HCT116 (cell line): ENCODE measurements at regions not wholly inside any gene's neighbourhood (a gene's known extent, or its start where the extent isn't known, plus 50 kb on each side); places are given as distances from the start of the nearest gene placed in this dataset.

Source experiments
- ATAC-seq: fragments of 200-7000 bp; cut with Tn5 transposase; 2 replicates; pipeline ENCODE4 v1.9.1; 2020; ENCODE audit warnings: mild to moderate bottlenecking, moderate library complexity
- BruUV-seq: library from RNA; stranded (reverse); fragments of 400-500 nt; replicated peaks from 2 replicates; lab custom pipeline; 2021; lab: Mats Ljungman, UMichigan
- CTCF ChIA-PET: fragments of 300-600 bp; sonication (Branson Sonifier 250); formaldehyde crosslinking; loops from one replicate; lab custom pipeline; 2021; ENCODE audit warnings: antibody characterized with exemption; lab: Charles Lee
- POLR2A ChIA-PET: fragments of 300-600, 350-600 bp; sonication (Branson Sonifier 250); formaldehyde crosslinking; loops from one replicate; lab custom pipeline; 2021; ENCODE audit warnings: antibody characterized with exemption; lab: Charles Lee
- RAD21 ChIA-PET, 2 experiments: fragments of 300-600 bp; sonication (Branson Sonifier 250); formaldehyde crosslinking; loops; one replicate each; lab custom pipeline; 2023; ENCODE audit warnings: low total read pairs in 2 of 2; ENCODE audit not compliant: uncharacterized antibody in 2 of 2, unreplicated experiment in 2 of 2, low non-redundant PET in 1 of 2; lab: Charles Lee
- DNase-seq: peaks from one replicate; pipeline ENCODE4 v3.0.0-alpha.2; 2010; ENCODE audit warnings: low read depth, low spot score
- H2AFZ ChIP-seq: fragments of 200-600 bp; shearing (Covaris generic), sonication (generic); 2 replicates; pipeline ENCODE4 v1.6.1; 2017; ENCODE audit warnings: low read depth, mixed run types, mixed read lengths, antibody characterized with exemption, low read length; ENCODE audit not compliant: poor library complexity, severe bottlenecking
- H3K27ac ChIP-seq: 2 replicates; pipeline ENCODE4 v1.5.1; 2012; ENCODE audit warnings: low read depth, low read length
- H3K27me3 ChIP-seq: fragments of 200-600 bp; sonication (generic); 2 replicates; pipeline ENCODE4 v1.6.1; 2016; ENCODE audit warnings: mixed run types, low read length, mixed read lengths; ENCODE audit not compliant: insufficient read depth
- H3K36me3 ChIP-seq, 2 experiments: fragments of 200-500 bp in 1 of 2; fragments of 200-600 bp in 1 of 2; sonication (Bioruptor generic) in 1 of 2; sonication (generic) in 1 of 2; 2 replicates each; pipeline versions ENCODE4 v1.5.1 to v1.6.1; 2014 to 2016; ENCODE audit warnings: low read length in 2 of 2, inconsistent platforms in 1 of 2, mixed read lengths in 1 of 2, mixed run types in 1 of 2; ENCODE audit not compliant: insufficient read depth in 2 of 2, control insufficient read depth in 1 of 2
- H3K4me1 ChIP-seq, 2 experiments: fragments of 200-600 bp in 1 of 2; sonication (generic) in 1 of 2; 2 replicates each; pipeline versions ENCODE4 v1.5.1 to v1.6.1; 2012 to 2017; ENCODE audit warnings: low read length in 2 of 2, inconsistent platforms in 1 of 2, mild to moderate bottlenecking in 1 of 2, mixed read lengths in 1 of 2, mixed run types in 1 of 2, moderate library complexity in 1 of 2; ENCODE audit not compliant: insufficient read depth in 2 of 2, control insufficient read depth in 1 of 2
- H3K4me2 ChIP-seq: fragments of 200-600 bp; sonication (generic); 2 replicates; pipeline ENCODE4 v1.6.1; 2017; ENCODE audit warnings: mixed run types, low read length, mixed read lengths
- H3K4me3 ChIP-seq, 2 experiments: fragments of 200-600 bp in 1 of 2; sonication (generic) in 1 of 2; replicated peaks in 1 of 2; 2 replicates each; pipeline ENCODE4 v1.5.1; 2011 to 2016; ENCODE audit warnings: low read length in 2 of 2, control low read depth in 1 of 2, low read depth in 1 of 2, mild to moderate bottlenecking in 1 of 2, mixed read lengths in 1 of 2, mixed run types in 1 of 2
- H3K79me2 ChIP-seq: fragments of 200-600 bp; sonication (generic); 2 replicates; pipeline ENCODE4 v1.6.1; 2017; ENCODE audit warnings: mild to moderate bottlenecking, mixed run types, low read length, moderate library complexity, mixed read lengths; ENCODE audit not compliant: insufficient read depth
- H3K9ac ChIP-seq: fragments of 200-600 bp; sonication (generic); 2 replicates; pipeline ENCODE4 v1.6.1; 2016; ENCODE audit warnings: low read length, mixed read lengths
- H3K9me2 ChIP-seq: fragments of 200-600 bp; sonication (generic), shearing (Covaris generic); 2 replicates; pipeline ENCODE4 v1.6.1; 2017; ENCODE audit warnings: mixed run types, mild to moderate bottlenecking, moderate library complexity; ENCODE audit not compliant: insufficient read depth
- H3K9me3 ChIP-seq, 2 experiments: fragments of 200-500 bp in 1 of 2; fragments of 200-600 bp in 1 of 2; sonication (Bioruptor generic) in 1 of 2; sonication (generic) in 1 of 2; 2 replicates each; pipeline ENCODE4 v1.6.1; 2014 to 2017; ENCODE audit warnings: low read length in 2 of 2, mixed read lengths in 2 of 2, inconsistent platforms in 1 of 2, low read depth in 1 of 2, mild to moderate bottlenecking in 1 of 2, mixed run types in 1 of 2, moderate library complexity in 1 of 2; ENCODE audit not compliant: control insufficient read depth in 1 of 2, insufficient read depth in 1 of 2
- H4K20me1 ChIP-seq: fragments of 200-600 bp; sonication (generic), shearing (Covaris generic); 2 replicates; pipeline ENCODE4 v1.6.1; 2017; ENCODE audit warnings: mixed run types, mild to moderate bottlenecking, moderate library complexity; ENCODE audit not compliant: insufficient read depth
- CEBPB ChIP-seq: IDR thresholded peaks from 2 replicates; pipeline ENCODE4 v1.6.1; 2012; ENCODE audit warnings: low read depth
- EZH2phosphoT487 ChIP-seq: fragments of 200-600 bp; IDR thresholded peaks from 2 replicates; pipeline ENCODE4 v1.6.1; 2018; ENCODE audit warnings: antibody characterized with exemption, borderline replicate concordance
- FOSL1 ChIP-seq: IDR thresholded peaks from 2 replicates; pipeline ENCODE4 v1.6.1; 2012; ENCODE audit warnings: low read depth
- RAD21 ChIP-seq: IDR thresholded peaks from 2 replicates; pipeline ENCODE4 v1.6.1; 2012; ENCODE audit warnings: low read depth, mild to moderate bottlenecking
- SP1 ChIP-seq: IDR thresholded peaks from 2 replicates; pipeline ENCODE4 v1.6.1; 2012; ENCODE audit warnings: low read depth
- ZBTB33 ChIP-seq: IDR thresholded peaks from 2 replicates; pipeline ENCODE4 v1.6.1; 2011; ENCODE audit warnings: mild to moderate bottlenecking, low read length, moderate library complexity; ENCODE audit not compliant: insufficient replicate concordance; ENCODE audit errors: extremely low read depth
- ZFX ChIP-seq: fragments of 450-650 bp; IDR thresholded peaks from 2 replicates; pipeline ENCODE4 v1.6.1; 2017
- intact Hi-C: fragments of 100-400 bp; cut with micrococcal nuclease; formaldehyde crosslinking; loops from 2 replicates; pipeline ENCODE4 v1.10.0; 2022
- TF ChIP-seq, protein P1 (sequence below): IDR thresholded peaks from 2 replicates; pipeline ENCODE4 v1.6.1; 2012

- peak overlapping the region; percentile 99 for H3K27ac ChIP-seq
- CTCF ChIA-PET: no interaction called here
- DNase-seq (no peak), ATAC-seq (no peak)
- TF ChIP-seq SP1 (no peak), RAD21 (no peak), ZBTB33 (no peak)
- H3K9me2 ChIP-seq: no peaks in the 10 kb centered on the region
- H4K20me1 ChIP-seq: no peaks in the 10 kb centered on the region
- peaks cover 0 to 18% of the 10 kb centered on the region in 2 experiments; a peak in 1 of 4 replicates for H3K36me3 ChIP-seq
- H3K9ac ChIP-seq: no peak overlapping the region
- H3K27me3 ChIP-seq: no peaks in the 10 kb centered on the region
- no TSS peak for BruUV-seq
- H3K79me2 ChIP-seq: no peaks in the 10 kb centered on the region
- intact Hi-C loops: no loop called here
- no peaks in the 10 kb centered on the region for H3K9me3 ChIP-seq
- RAD21 ChIA-PET: no interaction called here
- no peak overlapping the region for H3K4me3 ChIP-seq
- no peak overlapping the region for H2AFZ ChIP-seq
- H3K4me1 ChIP-seq: peaks cover 24 to 48% of the 10 kb centered on the region in 2 experiments
- POLR2A ChIA-PET: interaction anchor here (0.9 to 1.4 kb wide), 4 partner anchors 9 to 29 kb away, joined by 3 to 5 read pairs (median 3); no protein-coding TSS in a partner anchor
- no peak overlapping the region for H3K4me2 ChIP-seq
Observed at GRCh38 chr12:75630091-75630490, 118.7 kb upstream of the KRR1 start.

DNA sequence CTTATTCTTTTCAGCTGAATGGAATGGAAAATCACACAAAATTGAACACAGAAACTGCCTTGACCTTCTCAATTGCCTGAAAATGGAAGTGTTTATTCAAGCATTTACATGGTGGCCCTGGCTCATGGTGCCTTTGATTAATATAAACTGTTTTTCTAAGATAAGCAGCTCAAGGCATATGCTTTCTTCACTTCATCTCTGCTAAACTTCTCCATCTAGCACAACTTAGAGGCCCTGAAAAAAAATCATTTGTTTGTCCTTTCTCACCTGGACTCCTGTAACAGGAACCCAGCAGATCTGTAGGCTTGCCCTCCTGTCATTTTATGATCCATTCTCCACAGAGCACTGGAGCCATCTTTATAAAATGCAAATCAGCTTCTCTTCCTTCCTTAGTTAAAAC is 117.5 kb upstream of the KRR1 start:
- Histone ChIP-seq H3K9me3 (no peaks in the 10 kb centered on the region), H3K4me3 (no peak overlapping the region), H3K36me3 (peaks cover 0 to 18% of the 10 kb centered on the region in 2 experiments; a peak in 1 of 4 replicates), H2AFZ (no peak overlapping the region), H3K4me1 (peaks cover 24 to 46% of the 10 kb centered on the region in 2 experiments), H3K9me2 (no peaks in the 10 kb centered on the region), H4K20me1 (no peaks in the 10 kb centered on the region), H3K27me3 (no peaks in the 10 kb centered on the region), H3K27ac (peak overlapping the region; percentile 99), H3K4me2 (no peak overlapping the region), H3K9ac (peak overlapping the region; percentile 3; the same call in 1 of the 2 replicates), H3K79me2 (no peaks in the 10 kb centered on the region)
- intact Hi-C loops: no loop called here
- RAD21 ChIA-PET: no interaction called here
- TF ChIP-seq CEBPB: no peak
- TF ChIP-seq, protein P1, sequence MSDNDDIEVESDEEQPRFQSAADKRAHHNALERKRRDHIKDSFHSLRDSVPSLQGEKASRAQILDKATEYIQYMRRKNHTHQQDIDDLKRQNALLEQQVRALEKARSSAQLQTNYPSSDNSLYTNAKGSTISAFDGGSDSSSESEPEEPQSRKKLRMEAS: no peak
- TF ChIP-seq FOSL1: no peak
- no peak for TF ChIP-seq EZH2phosphoT487
- TF ChIP-seq ZFX: no peak
- ATAC-seq (no peak), DNase-seq (no peak)
- no TSS peak for BruUV-seq
- CTCF ChIA-PET: interaction anchor here (1.4 kb wide), 1 partner anchor 102 kb away, joined by 3 read pairs; no protein-coding TSS in a partner anchor
- POLR2A ChIA-PET: interaction anchor here (0.8 to 3.6 kb wide), 8 partner anchors 9 to 717 kb away, joined by 3 to 25 read pairs (median 3); partner anchors contain the start of gene PHLDA1
